Bronchial epithelial cell (primary cell): ENCODE measurements at regions not wholly inside any gene's neighbourhood (a gene's known extent, or its start where the extent isn't known, plus 50 kb on each side); places are given as distances from the start of the nearest gene placed in this dataset.

Experiments
- DNase-seq: peaks from one replicate; pipeline ENCODE4 v3.0.0-alpha.2; 2010; ENCODE audit warnings: low read depth
- FAIRE-seq: peaks from 2 replicates; lab custom pipeline; 2011; peaks lifted over from hg19 to GRCh38; lab: Jason Lieb, UNC
- H3K27me3 ChIP-seq: 2 replicates; pipeline ENCODE4 v1.5.1; 2011; ENCODE audit warnings: low read length; ENCODE audit not compliant: control insufficient read depth, insufficient read depth
- H3K36me3 ChIP-seq: 2 replicates; pipeline ENCODE4 v1.5.1; 2011; ENCODE audit warnings: low read length; ENCODE audit not compliant: control insufficient read depth, insufficient read depth
- H3K4me3 ChIP-seq: 2 replicates; pipeline ENCODE4 v1.5.1; 2011; ENCODE audit warnings: mild to moderate bottlenecking, low read depth, low read length, control low read depth
- TF ChIP-seq, protein P1 (sequence below): IDR thresholded peaks from 2 replicates; pipeline ENCODE4 v1.5.1; 2011; ENCODE audit warnings: mild to moderate bottlenecking, moderate library complexity, low read length, control low read depth, inconsistent platforms; ENCODE audit not compliant: insufficient read depth, severe bottlenecking

DNA sequence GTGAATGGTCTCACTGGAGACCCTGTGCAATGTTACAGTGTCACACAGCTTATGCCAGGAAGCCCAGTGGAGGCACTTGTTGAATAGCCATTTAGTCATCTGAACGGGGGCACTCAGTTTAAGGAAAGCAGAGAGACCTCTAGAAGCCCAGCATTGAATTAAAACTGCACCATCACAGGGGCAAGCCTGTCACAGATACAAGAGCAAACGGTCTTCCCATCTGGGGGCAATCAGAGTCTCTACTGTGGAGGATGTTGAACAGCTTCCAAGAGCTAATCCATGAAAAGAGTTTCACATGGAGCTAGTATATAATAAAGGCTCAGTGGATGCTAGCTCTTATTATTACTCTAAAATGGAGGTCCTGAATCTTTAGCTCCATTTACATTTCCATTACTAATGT lies 553.7 kb upstream of the ARRDC4 start:
- TF ChIP-seq, protein P1, sequence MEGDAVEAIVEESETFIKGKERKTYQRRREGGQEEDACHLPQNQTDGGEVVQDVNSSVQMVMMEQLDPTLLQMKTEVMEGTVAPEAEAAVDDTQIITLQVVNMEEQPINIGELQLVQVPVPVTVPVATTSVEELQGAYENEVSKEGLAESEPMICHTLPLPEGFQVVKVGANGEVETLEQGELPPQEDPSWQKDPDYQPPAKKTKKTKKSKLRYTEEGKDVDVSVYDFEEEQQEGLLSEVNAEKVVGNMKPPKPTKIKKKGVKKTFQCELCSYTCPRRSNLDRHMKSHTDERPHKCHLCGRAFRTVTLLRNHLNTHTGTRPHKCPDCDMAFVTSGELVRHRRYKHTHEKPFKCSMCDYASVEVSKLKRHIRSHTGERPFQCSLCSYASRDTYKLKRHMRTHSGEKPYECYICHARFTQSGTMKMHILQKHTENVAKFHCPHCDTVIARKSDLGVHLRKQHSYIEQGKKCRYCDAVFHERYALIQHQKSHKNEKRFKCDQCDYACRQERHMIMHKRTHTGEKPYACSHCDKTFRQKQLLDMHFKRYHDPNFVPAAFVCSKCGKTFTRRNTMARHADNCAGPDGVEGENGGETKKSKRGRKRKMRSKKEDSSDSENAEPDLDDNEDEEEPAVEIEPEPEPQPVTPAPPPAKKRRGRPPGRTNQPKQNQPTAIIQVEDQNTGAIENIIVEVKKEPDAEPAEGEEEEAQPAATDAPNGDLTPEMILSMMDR, result no peak
- FAIRE-seq (no peak), DNase-seq (no peak)
- no peak overlapping the region for H3K4me3 ChIP-seq
- no peaks in the 10 kb centered on the region for H3K27me3 ChIP-seq
- H3K36me3 ChIP-seq, result no peaks in the 10 kb centered on the region

DNA sequence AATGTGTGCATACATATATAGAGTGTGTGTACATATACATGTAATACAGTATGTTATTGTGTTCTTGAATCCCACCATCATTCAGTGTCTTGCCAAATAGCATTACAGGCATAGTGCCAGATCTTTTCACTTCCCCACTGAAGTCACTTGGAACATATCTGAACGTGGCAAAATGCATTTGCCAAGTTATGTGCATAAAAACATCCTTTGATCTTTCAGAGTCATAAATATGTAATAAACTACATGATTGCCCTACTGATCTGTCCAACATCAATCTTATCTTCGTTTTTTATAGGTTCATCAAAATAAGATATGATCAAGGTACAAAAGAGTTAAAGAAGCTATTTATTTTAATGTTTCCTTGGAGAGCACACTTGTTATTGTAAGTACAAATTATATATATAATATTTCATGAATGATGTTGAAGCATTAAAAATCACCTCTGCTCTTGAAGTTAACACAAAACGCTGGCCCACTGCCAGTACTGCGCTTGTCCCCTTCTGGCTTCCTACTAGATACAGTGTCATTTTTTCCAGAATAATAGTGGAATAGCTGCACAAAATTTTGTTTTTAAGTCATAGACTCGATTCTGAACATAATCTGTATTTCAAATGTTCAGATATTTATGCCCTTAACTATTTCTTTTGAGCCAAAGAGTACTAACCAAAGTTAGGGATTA lies 549.5 kb upstream of the ARRDC4 start:
- Histone ChIP-seq H3K4me3 (no peak overlapping the region), H3K36me3 (no peaks in the 10 kb centered on the region), H3K27me3 (no peaks in the 10 kb centered on the region)
- FAIRE-seq, result no peak
- DNase-seq, result no peak
- TF ChIP-seq, protein P1, result no peak

DNA sequence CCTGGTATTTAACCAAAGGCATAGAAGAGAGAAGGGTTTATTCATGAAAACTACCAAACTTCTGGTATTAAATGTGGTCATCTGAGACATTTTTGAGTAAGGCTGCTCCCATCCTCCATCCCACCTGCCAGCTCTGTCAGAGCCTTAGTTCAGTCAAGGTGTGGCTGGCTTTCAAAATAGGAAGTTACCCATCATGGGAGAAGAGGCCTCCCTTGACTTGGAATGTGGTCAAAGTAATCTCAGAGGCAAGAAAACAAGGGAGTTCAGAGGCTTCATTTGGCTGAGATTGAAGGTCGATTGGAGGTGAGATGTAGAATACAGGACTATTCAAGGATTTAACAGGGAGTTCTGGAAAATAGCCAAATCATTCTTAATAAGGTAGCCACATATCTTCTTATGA lies 540.4 kb upstream of the ARRDC4 start:
- H3K4me3 ChIP-seq, result no peak overlapping the region
- no peaks in the 10 kb centered on the region for H3K27me3 ChIP-seq
- FAIRE-seq (no peak), DNase-seq (no peak)
- TF ChIP-seq, protein P1, result no peak
- H3K36me3 ChIP-seq, result no peaks in the 10 kb centered on the region

DNA sequence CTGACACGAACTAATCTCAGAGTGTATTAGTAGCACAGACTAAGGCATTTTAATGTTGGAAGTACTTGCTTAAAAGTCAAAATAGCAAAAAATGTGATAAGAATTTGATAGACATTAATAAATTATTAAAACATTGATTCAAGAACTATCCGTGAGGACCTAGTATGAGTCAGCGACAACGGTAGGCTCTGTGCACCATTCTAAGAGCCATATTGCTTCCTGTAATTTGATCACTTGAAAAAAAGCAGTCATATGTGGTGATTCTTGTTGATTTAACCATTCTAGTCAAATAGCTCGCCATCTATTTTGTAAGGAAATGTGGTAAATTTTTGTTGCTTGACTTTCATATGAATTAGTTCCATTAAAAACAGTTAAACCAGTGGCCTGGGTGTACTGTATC lies 534.9 kb upstream of the ARRDC4 start:
- TF ChIP-seq, protein P1, result no peak
- FAIRE-seq, result no peak

DNA sequence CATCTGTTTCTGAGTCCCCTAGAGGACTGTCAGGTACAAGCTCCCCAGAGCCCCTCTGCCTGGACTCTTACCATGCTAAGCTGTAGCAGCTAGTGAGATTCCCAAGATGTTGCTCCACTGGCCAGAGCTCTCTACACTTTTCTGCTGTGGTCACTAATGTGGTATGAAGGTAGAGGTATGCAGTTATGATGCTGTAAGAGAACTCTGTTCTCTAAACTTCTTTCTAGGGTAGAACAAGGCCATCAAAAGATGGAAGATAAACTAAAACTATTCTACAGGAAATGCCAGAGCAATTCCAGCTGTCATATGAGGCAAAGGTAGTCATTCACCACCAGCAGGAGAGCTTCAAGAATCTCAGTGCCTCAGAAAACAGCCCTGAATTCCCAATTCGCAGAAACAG lies 517.4 kb upstream of the ARRDC4 start:
- no peaks in the 10 kb centered on the region for H3K27me3 ChIP-seq
- H3K4me3 ChIP-seq, result no peak overlapping the region
- no peak for DNase-seq
- TF ChIP-seq, protein P1, result no peak
- no peaks in the 10 kb centered on the region for H3K36me3 ChIP-seq
- FAIRE-seq, result no peak

More for the DNA sequence above, 534.9 kb upstream of the ARRDC4 start:
- Histone ChIP-seq H3K27me3 (no peaks in the 10 kb centered on the region), H3K36me3 (no peaks in the 10 kb centered on the region), H3K4me3 (no peak overlapping the region)
- no peak for DNase-seq

DNA sequence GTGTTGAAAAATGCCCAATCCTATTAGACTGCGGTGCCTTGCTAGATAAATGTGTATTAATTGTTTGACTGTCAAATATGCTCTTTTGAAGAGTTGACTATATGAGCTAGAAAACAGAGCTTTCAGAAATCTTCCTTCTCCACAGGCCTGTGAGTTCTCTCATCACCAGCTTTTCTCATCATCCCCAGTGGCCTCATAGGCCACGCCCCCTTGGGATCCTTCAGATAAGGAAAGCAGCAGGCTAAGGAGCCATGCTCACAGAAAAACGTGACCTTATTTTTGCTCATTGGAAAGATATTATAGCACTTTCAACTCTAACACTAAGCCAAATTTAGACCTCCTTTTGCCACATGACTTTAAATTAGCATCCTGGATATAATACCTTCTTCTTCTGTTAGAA lies 514.4 kb upstream of the ARRDC4 start:
- FAIRE-seq, result no peak
- TF ChIP-seq, protein P1, result no peak

More for the DNA sequence above, 514.4 kb upstream of the ARRDC4 start:
- H3K36me3 ChIP-seq, result no peaks in the 10 kb centered on the region
- DNase-seq, result no peak
- no peaks in the 10 kb centered on the region for H3K27me3 ChIP-seq
- H3K4me3 ChIP-seq, result no peak overlapping the region
